PC-3 (cell line): ENCODE measurements at regions not wholly inside any gene's neighbourhood (a gene's known extent, or its start where the extent isn't known, plus 50 kb on each side); places are given as distances from the start of the nearest gene placed in this dataset.

ENCODE experiments used
- CTCF ChIP-seq: fragments of 300-600 bp; sonication (generic); conservative IDR thresholded peaks from 2 replicates; pipeline ENCODE4 v1.5.1; 2017; ENCODE audit warnings: antibody characterized with exemption, low read depth, mild to moderate bottlenecking, low read length
- EZH2 ChIP-seq: fragments of 300-600 bp; sonication (generic); IDR thresholded peaks from one replicate; pipeline ENCODE4 v1.6.1; 2017; ENCODE audit warnings: antibody characterized with exemption, mild to moderate bottlenecking, low read length; ENCODE audit not compliant: unreplicated experiment
- EZH2phosphoT487 ChIP-seq: fragments of 300-600 bp; sonication (generic); IDR thresholded peaks from 2 replicates; pipeline ENCODE4 v1.6.1; 2018; ENCODE audit warnings: mild to moderate bottlenecking, antibody characterized with exemption, low read length, borderline replicate concordance

GRCh38 chr11:112644410-112645131 lies 316.6 kb upstream of the NCAM1 start:
- TF ChIP-seq CTCF (no peak), EZH2phosphoT487 (no peak), EZH2 (no peak)
